Sciatic nerve (tissue), 2 donors: ENCODE measurements at regions not wholly inside any gene's neighbourhood (a gene's known extent, or its start where the extent isn't known, plus 50 kb on each side); places are given as distances from the start of the nearest gene placed in this dataset.

Source experiments
- ATAC-seq: fragments of 200-7000 bp; cut with Tn5 transposase; one replicate; pipeline ENCODE4 v1.9.1; 2020; ENCODE audit warnings: mild to moderate bottlenecking, moderate library complexity
- DNase-seq: peaks from one replicate; pipeline ENCODE4 v3.0.0-alpha.2; 2020; ENCODE audit warnings: low spot score
- intact Hi-C: fragments of 100-400 bp; cut with DNase I; formaldehyde crosslinking; loops from one replicate; pipeline ENCODE4 v1.14.2; 2022
- donor health status: DM: no; HTN: no; CAD: no.
- donor health status: DM: no; HTN: no; CAD: no.

GRCh38 chr6:130734161-130734560 is 93.0 kb upstream of the SMLR1 start:
- DNase-seq: no peak
- ATAC-seq: no peak
- intact Hi-C loops: no loop called here

GRCh38 chr6:130740308-130740707 is 86.9 kb upstream of the SMLR1 start:
- no peak for ATAC-seq
- intact Hi-C loops: no loop called here
- no peak for DNase-seq

- no peak for DNase-seq
- intact Hi-C loops: no loop called here
- ATAC-seq: no peak
These were observed 85.0 kb upstream of the SMLR1 start for GRCh38 chr6:130742131-130742681.

- ATAC-seq (no peak), DNase-seq (no peak)
- intact Hi-C loops: no loop called here
These were observed 84.0 kb upstream of the SMLR1 start for GRCh38 chr6:130743175-130743574.

GRCh38 chr6:130744576-130745366 is 82.4 kb upstream of the SMLR1 start:
- DNase-seq: no peak
- ATAC-seq: peak; percentile 49
- intact Hi-C loops: no loop called here

- DNase-seq: no peak
- ATAC-seq: no peak
- intact Hi-C loops: no loop called here
These were observed 79.2 kb upstream of the SMLR1 start for GRCh38 chr6:130748041-130748440.

GRCh38 chr6:130749402-130749801 is 77.8 kb upstream of the SMLR1 start:
- ATAC-seq: no peak
- DNase-seq: no peak
- intact Hi-C loops: no loop called here

GRCh38 chr6:130752267-130752666 is 74.9 kb upstream of the SMLR1 start:
- no peak for DNase-seq
- intact Hi-C loops: no loop called here
- ATAC-seq: no peak

- intact Hi-C loops: no loop called here
- ATAC-seq: peak; percentile 11
These were observed 72.3 kb upstream of the SMLR1 start for GRCh38 chr6:130754786-130755367.

GRCh38 chr6:130755368-130756034 is 71.7 kb upstream of the SMLR1 start:
- intact Hi-C loops: no loop called here
- ATAC-seq (peak; percentile 76), DNase-seq (no peak)

More at GRCh38 chr6:130754786-130755367, 72.3 kb upstream of the SMLR1 start:
- DNase-seq: no peak

GRCh38 chr6:130756824-130757223 is 70.4 kb upstream of the SMLR1 start:
- ATAC-seq (no peak), DNase-seq (no peak)
- intact Hi-C loops: no loop called here

GRCh38 chr6:130758813-130759212 is 68.4 kb upstream of the SMLR1 start:
- no peak for ATAC-seq
- intact Hi-C loops: no loop called here
- DNase-seq: no peak

- ATAC-seq (no peak), DNase-seq (no peak)
- intact Hi-C loops: no loop called here
These were observed 67.2 kb upstream of the SMLR1 start for GRCh38 chr6:130760006-130760405.

GRCh38 chr6:130761286-130761685 is 65.9 kb upstream of the SMLR1 start:
- ATAC-seq: no peak
- intact Hi-C loops: no loop called here
- DNase-seq: no peak

GRCh38 chr6:130765181-130765727 is 62.0 kb upstream of the SMLR1 start:
- intact Hi-C loops: no loop called here
- DNase-seq (no peak), ATAC-seq (peak; percentile 13)

- no peak for ATAC-seq
- intact Hi-C loops: no loop called here
- DNase-seq: no peak
These were observed 60.7 kb upstream of the SMLR1 start for GRCh38 chr6:130766239-130767144.

GRCh38 chr6:130769861-130770260 is 57.3 kb upstream of the SMLR1 start:
- ATAC-seq: no peak
- intact Hi-C loops: no loop called here
- DNase-seq: no peak

GRCh38 chr6:130771741-130772140 is 55.5 kb upstream of the SMLR1 start:
- no peak for DNase-seq
- intact Hi-C loops: no loop called here
- ATAC-seq: no peak

- intact Hi-C loops: no loop called here
- ATAC-seq (no peak), DNase-seq (no peak)
These were observed 53.3 kb upstream of the SMLR1 start for GRCh38 chr6:130773860-130774259.
